Tibial nerve (tissue), 4 donors: ENCODE measurements at regions not wholly inside any gene's neighbourhood (a gene's known extent, or its start where the extent isn't known, plus 50 kb on each side); places are given as distances from the start of the nearest gene placed in this dataset.

Source experiments
- DNase-seq, 2 donors: peaks; one replicate each; pipeline ENCODE4 v3.0.0-alpha.2; 2019; ENCODE audit warnings: low spot score in 2 of 2
- H3K27ac ChIP-seq, 4 donors: fragments of 200-600 bp; sonication (generic) in 3 of 4; one replicate each; pipeline ENCODE4 v1.5.1; 2017 to 2019; ENCODE audit warnings: mild to moderate bottlenecking in 1 of 4
- H3K27me3 ChIP-seq, 2 donors: fragments of 200-600 bp; sonication (generic) in 1 of 2; one replicate each; pipeline versions ENCODE4 v1.5.1 to v1.6.0; 2017 to 2019
- H3K36me3 ChIP-seq, 3 donors: fragments of 200-600 bp; sonication (generic); one replicate each; pipeline ENCODE4 v1.5.1; 2018 to 2019
- H3K4me1 ChIP-seq, 4 donors: fragments of 200-600 bp; sonication (generic) in 3 of 4; one replicate each; pipeline ENCODE4 v1.5.1; 2017 to 2019
- H3K4me3 ChIP-seq, 4 donors: fragments of 200-600 bp; sonication (generic) in 3 of 4; one replicate each; pipeline ENCODE4 v1.5.1; 2017 to 2019; ENCODE audit warnings: mild to moderate bottlenecking in 1 of 4, moderate library complexity in 1 of 4
- H3K9me3 ChIP-seq, 4 donors: fragments of 200-600 bp; sonication (generic) in 3 of 4; one replicate each; pipeline ENCODE4 v1.5.1; 2017 to 2019
- EP300 ChIP-seq, 2 donors: sonication (generic); formaldehyde crosslinking; IDR thresholded peaks; one replicate each; pipeline ENCODE4 v1.6.1; 2017; ENCODE audit warnings: antibody characterized with exemption in 2 of 2, mild to moderate bottlenecking in 1 of 2
- POLR2A ChIP-seq, 2 donors: fragments of 450-650 bp; IDR thresholded peaks; one replicate each; pipeline ENCODE4 v1.6.1; 2017; ENCODE audit warnings: antibody characterized with exemption in 2 of 2, mild to moderate bottlenecking in 2 of 2, moderate library complexity in 2 of 2
- WGBS, 2 donors: methylation state at CpG; one replicate each; pipeline ENCODE4 v1.1.5; 2018; 5-methylcytosine and 5-hydroxymethylcytosine counted together
- TF ChIP-seq, protein P1 (sequence below), 5 experiments: fragments of 200-600 bp in 3 of 5; fragments of 450-650 bp in 2 of 5; sonication (generic) in 3 of 5; IDR thresholded peaks; one replicate each; pipeline ENCODE4 v1.5.1; 2016 to 2019; ENCODE audit warnings: antibody characterized with exemption in 5 of 5, mild to moderate bottlenecking in 3 of 5, moderate library complexity in 2 of 5

DNA sequence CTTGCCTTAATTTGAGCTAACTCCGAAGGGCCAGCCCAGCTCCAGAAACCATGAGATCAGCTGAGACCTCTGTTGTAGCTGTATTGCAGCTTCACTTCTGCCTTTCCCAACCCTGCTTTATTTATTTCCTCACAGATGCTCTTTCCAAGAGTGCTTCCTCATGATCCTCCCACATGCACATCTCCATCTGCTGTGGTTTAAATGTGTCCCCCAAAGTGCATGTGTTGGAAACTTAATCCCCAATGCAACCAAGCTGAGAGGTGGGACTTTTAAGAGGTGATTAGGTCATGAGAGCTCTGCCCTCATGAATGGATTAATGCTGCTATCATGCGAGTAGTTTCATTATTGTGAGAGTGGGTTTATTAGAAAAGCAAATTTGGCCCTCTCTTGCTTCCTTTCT lies 164.4 kb upstream of the TAB2 start:
- WGBS, 2 donors, result 53 to 71% methylated on average over 2 of the region's 2 CpGs
- Histone ChIP-seq H3K27me3 (no peaks in the 10 kb centered on the region), H3K27ac (no peak overlapping the region), H3K4me3 (no peak overlapping the region), H3K9me3 (no peaks in the 10 kb centered on the region), H3K36me3 (no peaks in the 10 kb centered on the region), H3K4me1 (peaks cover 0 to 3% (median 0%) of the 10 kb centered on the region in 4 donors)
- DNase-seq, result no peak
- TF ChIP-seq, protein P1, sequence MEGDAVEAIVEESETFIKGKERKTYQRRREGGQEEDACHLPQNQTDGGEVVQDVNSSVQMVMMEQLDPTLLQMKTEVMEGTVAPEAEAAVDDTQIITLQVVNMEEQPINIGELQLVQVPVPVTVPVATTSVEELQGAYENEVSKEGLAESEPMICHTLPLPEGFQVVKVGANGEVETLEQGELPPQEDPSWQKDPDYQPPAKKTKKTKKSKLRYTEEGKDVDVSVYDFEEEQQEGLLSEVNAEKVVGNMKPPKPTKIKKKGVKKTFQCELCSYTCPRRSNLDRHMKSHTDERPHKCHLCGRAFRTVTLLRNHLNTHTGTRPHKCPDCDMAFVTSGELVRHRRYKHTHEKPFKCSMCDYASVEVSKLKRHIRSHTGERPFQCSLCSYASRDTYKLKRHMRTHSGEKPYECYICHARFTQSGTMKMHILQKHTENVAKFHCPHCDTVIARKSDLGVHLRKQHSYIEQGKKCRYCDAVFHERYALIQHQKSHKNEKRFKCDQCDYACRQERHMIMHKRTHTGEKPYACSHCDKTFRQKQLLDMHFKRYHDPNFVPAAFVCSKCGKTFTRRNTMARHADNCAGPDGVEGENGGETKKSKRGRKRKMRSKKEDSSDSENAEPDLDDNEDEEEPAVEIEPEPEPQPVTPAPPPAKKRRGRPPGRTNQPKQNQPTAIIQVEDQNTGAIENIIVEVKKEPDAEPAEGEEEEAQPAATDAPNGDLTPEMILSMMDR (IDR thresholded peaks at IDR 0.05), result no peak
- TF ChIP-seq EP300 (IDR thresholded peaks at IDR 0.05) (no peak), POLR2A (IDR thresholded peaks at IDR 0.05) (no peak)

GRCh38 chr6:149153693-149154092 lies 163.8 kb upstream of the TAB2 start:
- Histone ChIP-seq H3K4me3 (no peak overlapping the region), H3K36me3 (no peaks in the 10 kb centered on the region), H3K4me1 (peaks cover 0 to 3% (median 0%) of the 10 kb centered on the region in 4 donors), H3K27ac (no peak overlapping the region), H3K9me3 (no peaks in the 10 kb centered on the region), H3K27me3 (no peaks in the 10 kb centered on the region)
- 61 to 65% methylated on average over 2 of the region's 2 CpGs for WGBS, 2 donors
- TF ChIP-seq POLR2A (IDR thresholded peaks at IDR 0.05) (no peak), EP300 (IDR thresholded peaks at IDR 0.05) (no peak)
- TF ChIP-seq, protein P1 (IDR thresholded peaks at IDR 0.05), result no peak
- no peak for DNase-seq

- no peak for DNase-seq
- WGBS, 2 donors, result 77% methylated on average over 1 of the region's 1 CpG
Measured at GRCh38 chr6:149154261-149154821, 163.2 kb upstream of the TAB2 start.

GRCh38 chr6:149157126-149157525 lies 160.4 kb upstream of the TAB2 start:
- no peaks in the 10 kb centered on the region for H3K27me3 ChIP-seq
- no peak overlapping the region for H3K4me3 ChIP-seq
- no peaks in the 10 kb centered on the region for H3K36me3 ChIP-seq
- H3K27ac ChIP-seq, result no peak overlapping the region
- 85 to 90% methylated on average over 5 of the region's 5 CpGs for WGBS, 2 donors
- H3K4me1 ChIP-seq, result peaks cover 0 to 3% (median 0%) of the 10 kb centered on the region in 4 donors
- no peaks in the 10 kb centered on the region for H3K9me3 ChIP-seq
- TF ChIP-seq, protein P1 (IDR thresholded peaks at IDR 0.05), result no peak
- TF ChIP-seq POLR2A (IDR thresholded peaks at IDR 0.05) (no peak), EP300 (IDR thresholded peaks at IDR 0.05) (no peak)
- no peak for DNase-seq

More at GRCh38 chr6:149154261-149154821, 163.2 kb upstream of the TAB2 start:
- Histone ChIP-seq H3K27ac (no peak overlapping the region), H3K36me3 (no peaks in the 10 kb centered on the region), H3K4me3 (no peak overlapping the region), H3K4me1 (peaks cover 0 to 3% (median 0%) of the 10 kb centered on the region in 4 donors), H3K9me3 (no peaks in the 10 kb centered on the region), H3K27me3 (no peaks in the 10 kb centered on the region)
- TF ChIP-seq POLR2A (IDR thresholded peaks at IDR 0.05) (no peak), EP300 (IDR thresholded peaks at IDR 0.05) (no peak)
- TF ChIP-seq, protein P1 (IDR thresholded peaks at IDR 0.05), result no peak

GRCh38 chr6:149158076-149158475 lies 159.4 kb upstream of the TAB2 start:
- Histone ChIP-seq H3K27ac (no peak overlapping the region), H3K27me3 (no peaks in the 10 kb centered on the region), H3K36me3 (no peaks in the 10 kb centered on the region), H3K4me1 (peaks cover 0 to 3% (median 0%) of the 10 kb centered on the region in 4 donors), H3K4me3 (no peak overlapping the region), H3K9me3 (no peaks in the 10 kb centered on the region)
- no peak for TF ChIP-seq POLR2A (IDR thresholded peaks at IDR 0.05)
- TF ChIP-seq, protein P1 (IDR thresholded peaks at IDR 0.05), result no peak
- TF ChIP-seq EP300 (IDR thresholded peaks at IDR 0.05), result no peak
- 94 to 96% methylated on average over 6 of the region's 6 CpGs for WGBS, 2 donors
- DNase-seq, result no peak
